OCI-LY7 (cell line): ENCODE measurements at regions not wholly inside any gene's neighbourhood (a gene's known extent, or its start where the extent isn't known, plus 50 kb on each side); places are given as distances from the start of the nearest gene placed in this dataset.

Source experiments
- CTCF ChIP-seq: fragments of 200-600 bp; sonication (generic); conservative IDR thresholded peaks from 2 replicates; pipeline ENCODE4 v1.5.1; 2014; ENCODE audit warnings: mild to moderate bottlenecking, antibody characterized with exemption, low read length, moderate library complexity, mixed read lengths
- EZH2phosphoT487 ChIP-seq: fragments of 200-600 bp; sonication (generic); IDR thresholded peaks from 2 replicates; pipeline ENCODE4 v1.6.1; 2018; ENCODE audit warnings: low read depth, borderline replicate concordance, mild to moderate bottlenecking, mixed run types, antibody characterized with exemption, low read length, moderate library complexity, mixed read lengths

GRCh38 chr10:8318956-8319355, 264.5 kb downstream of the GATA3 start:
- TF ChIP-seq EZH2phosphoT487 = no peak
- no peak for TF ChIP-seq CTCF
